ENCODE measurements at regions not wholly inside any gene's neighbourhood (a gene's known extent, or its start where the extent isn't known, plus 50 kb on each side); places are given as distances from the start of the nearest gene placed in this dataset.

DNA sequence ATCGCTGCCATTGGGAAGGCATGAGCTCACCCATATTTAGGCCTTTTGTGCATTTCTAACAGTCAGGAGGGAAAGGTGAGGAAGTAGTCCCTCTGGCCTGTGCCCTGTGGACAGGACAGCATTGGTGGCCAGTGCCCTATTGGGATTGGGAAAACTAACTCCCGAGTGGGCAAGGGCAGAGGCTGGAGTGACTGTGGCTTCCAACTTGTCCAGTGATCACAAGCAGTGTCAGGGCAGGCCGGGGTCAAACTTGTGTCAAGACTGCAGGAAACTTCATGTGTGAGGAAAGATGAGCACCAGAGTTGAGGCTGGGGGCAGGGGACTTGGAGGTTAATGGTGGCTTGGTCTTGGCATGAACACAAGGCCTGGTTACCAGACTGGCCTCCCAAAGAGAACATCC lies 286.2 kb upstream of the FAM47C start:
- TF ChIP-seq, protein P1, sequence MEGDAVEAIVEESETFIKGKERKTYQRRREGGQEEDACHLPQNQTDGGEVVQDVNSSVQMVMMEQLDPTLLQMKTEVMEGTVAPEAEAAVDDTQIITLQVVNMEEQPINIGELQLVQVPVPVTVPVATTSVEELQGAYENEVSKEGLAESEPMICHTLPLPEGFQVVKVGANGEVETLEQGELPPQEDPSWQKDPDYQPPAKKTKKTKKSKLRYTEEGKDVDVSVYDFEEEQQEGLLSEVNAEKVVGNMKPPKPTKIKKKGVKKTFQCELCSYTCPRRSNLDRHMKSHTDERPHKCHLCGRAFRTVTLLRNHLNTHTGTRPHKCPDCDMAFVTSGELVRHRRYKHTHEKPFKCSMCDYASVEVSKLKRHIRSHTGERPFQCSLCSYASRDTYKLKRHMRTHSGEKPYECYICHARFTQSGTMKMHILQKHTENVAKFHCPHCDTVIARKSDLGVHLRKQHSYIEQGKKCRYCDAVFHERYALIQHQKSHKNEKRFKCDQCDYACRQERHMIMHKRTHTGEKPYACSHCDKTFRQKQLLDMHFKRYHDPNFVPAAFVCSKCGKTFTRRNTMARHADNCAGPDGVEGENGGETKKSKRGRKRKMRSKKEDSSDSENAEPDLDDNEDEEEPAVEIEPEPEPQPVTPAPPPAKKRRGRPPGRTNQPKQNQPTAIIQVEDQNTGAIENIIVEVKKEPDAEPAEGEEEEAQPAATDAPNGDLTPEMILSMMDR (IDR thresholded peaks at IDR 0.05), result no peak
- TF ChIP-seq POLR2A (IDR thresholded peaks at IDR 0.05), result no peak
